HG03432 (cell line): ENCODE measurements at regions not wholly inside any gene's neighbourhood (a gene's known extent, or its start where the extent isn't known, plus 50 kb on each side); places are given as distances from the start of the nearest gene placed in this dataset.
A peak's percentile ranks its signal among the peaks of the same experiment; 100 is the strongest.

Source experiments
- ATAC-seq: cut with Tn5 transposase; IDR thresholded peaks from one replicate; pipeline ENCODE4 v1.9.1; 2021; ENCODE audit warnings: mild to moderate bottlenecking, moderate library complexity; ENCODE audit not compliant: unreplicated experiment

- ATAC-seq = no peak
These were observed 77.7 kb upstream of the JUN start for GRCh38 chr1:58861506-58861905.

GRCh38 chr1:58862728-58863385 is 79.0 kb upstream of the JUN start:
- ATAC-seq = no peak

- ATAC-seq = no peak
These were observed 80.8 kb upstream of the JUN start for GRCh38 chr1:58864654-58865053.

- ATAC-seq = no peak
These were observed 82.7 kb upstream of the JUN start for GRCh38 chr1:58866578-58866977.

GRCh38 chr1:58869638-58870297 is 85.9 kb upstream of the JUN start:
- no peak for ATAC-seq

- ATAC-seq = no peak
These were observed 86.4 kb upstream of the JUN start for GRCh38 chr1:58870298-58870676.

- ATAC-seq = no peak
These were observed 90.5 kb upstream of the JUN start for GRCh38 chr1:58874342-58874741.

- no peak for ATAC-seq
These were observed 91.2 kb upstream of the JUN start for GRCh38 chr1:58874757-58875755.

- ATAC-seq = no peak
These were observed 95.6 kb upstream of the JUN start for GRCh38 chr1:58879464-58879863.

GRCh38 chr1:58880592-58880991 is 96.7 kb upstream of the JUN start:
- no peak for ATAC-seq

GRCh38 chr1:58881471-58881994 is 97.7 kb upstream of the JUN start:
- ATAC-seq = no peak

- ATAC-seq = no peak
These were observed 98.6 kb upstream of the JUN start for GRCh38 chr1:58882322-58882948.

GRCh38 chr1:58883037-58883887 is 99.4 kb upstream of the JUN start:
- no peak for ATAC-seq

- ATAC-seq = peak; percentile 64
These were observed 100.1 kb upstream of the JUN start for GRCh38 chr1:58883888-58884482.

GRCh38 chr1:58884706-58885661 is 101.1 kb upstream of the JUN start:
- no peak for ATAC-seq

GRCh38 chr1:58885998-58886397 is 102.2 kb upstream of the JUN start:
- ATAC-seq = no peak

- ATAC-seq = no peak
These were observed 102.8 kb upstream of the JUN start for GRCh38 chr1:58886611-58887010.

- no peak for ATAC-seq
These were observed 103.2 kb upstream of the JUN start for GRCh38 chr1:58887059-58887458.
